Mucosa of rectum (tissue), 2 donors: ENCODE measurements at regions not wholly inside any gene's neighbourhood (a gene's known extent, or its start where the extent isn't known, plus 50 kb on each side); places are given as distances from the start of the nearest gene placed in this dataset.
A peak's percentile ranks its signal among the peaks of the same experiment; 100 is the strongest.

Experiments
- H3K27ac ChIP-seq, 2 donors: one replicate each; pipeline ENCODE4 v1.7.0; 2013; ENCODE audit warnings: inconsistent platforms in 2 of 2, low read depth in 2 of 2, low read length in 2 of 2
- H3K27me3 ChIP-seq, 2 donors: one replicate each; pipeline ENCODE4 v1.7.0; 2013; ENCODE audit warnings: low read length in 2 of 2; ENCODE audit not compliant: control insufficient read depth in 2 of 2, insufficient read depth in 2 of 2
- H3K36me3 ChIP-seq, 2 donors: one replicate each; pipeline ENCODE4 v1.7.0; 2013; ENCODE audit warnings: low read length in 2 of 2; ENCODE audit not compliant: control insufficient read depth in 2 of 2, insufficient read depth in 2 of 2
- H3K4me1 ChIP-seq, 2 donors: one replicate each; pipeline ENCODE4 v1.7.0; 2013; ENCODE audit warnings: low read length in 2 of 2, mild to moderate bottlenecking in 1 of 2; ENCODE audit not compliant: control insufficient read depth in 2 of 2, insufficient read depth in 2 of 2
- H3K4me3 ChIP-seq, 2 donors: one replicate each; pipeline ENCODE4 v1.7.0; 2013; ENCODE audit warnings: low read length in 2 of 2
- H3K9ac ChIP-seq, 2 donors: one replicate each; pipeline ENCODE4 v1.7.0; 2013; ENCODE audit warnings: low read length in 2 of 2, low read depth in 1 of 2, mild to moderate bottlenecking in 1 of 2
- H3K9me3 ChIP-seq, 2 donors: one replicate each; pipeline ENCODE4 v1.7.0; 2013; ENCODE audit warnings: low read length in 2 of 2; ENCODE audit not compliant: control insufficient read depth in 2 of 2
- donor health status: healthy.
- donor health status: Normal muscosa, but diverticular disease.

DNA sequence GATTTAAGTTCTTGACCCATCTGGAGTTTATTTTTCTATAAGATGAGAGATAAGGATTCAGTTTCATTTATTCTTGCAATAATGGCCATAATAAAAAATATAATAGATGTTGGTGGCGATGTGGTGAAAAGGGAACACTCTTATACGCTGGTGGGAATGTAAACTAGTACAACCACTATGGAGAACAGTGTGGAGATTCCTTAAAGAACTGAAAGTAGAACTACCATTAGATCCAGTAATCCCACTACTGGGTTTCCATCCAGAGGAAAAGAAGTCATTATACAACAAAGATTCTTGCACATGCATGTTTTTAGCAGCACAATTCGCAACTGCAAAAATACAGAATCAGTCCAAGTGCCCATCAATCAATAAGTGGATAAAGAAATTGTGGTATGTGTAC is 1040.5 kb upstream of the GYPC start:
- no peaks in the 10 kb centered on the region for H3K36me3 ChIP-seq
- H3K9ac ChIP-seq, result no peak overlapping the region
- H3K27me3 ChIP-seq, result no peaks in the 10 kb centered on the region
- no peak overlapping the region for H3K27ac ChIP-seq
- no peaks in the 10 kb centered on the region for H3K9me3 ChIP-seq
- no peak overlapping the region for H3K4me3 ChIP-seq
- H3K4me1 ChIP-seq, result no peaks in the 10 kb centered on the region

DNA sequence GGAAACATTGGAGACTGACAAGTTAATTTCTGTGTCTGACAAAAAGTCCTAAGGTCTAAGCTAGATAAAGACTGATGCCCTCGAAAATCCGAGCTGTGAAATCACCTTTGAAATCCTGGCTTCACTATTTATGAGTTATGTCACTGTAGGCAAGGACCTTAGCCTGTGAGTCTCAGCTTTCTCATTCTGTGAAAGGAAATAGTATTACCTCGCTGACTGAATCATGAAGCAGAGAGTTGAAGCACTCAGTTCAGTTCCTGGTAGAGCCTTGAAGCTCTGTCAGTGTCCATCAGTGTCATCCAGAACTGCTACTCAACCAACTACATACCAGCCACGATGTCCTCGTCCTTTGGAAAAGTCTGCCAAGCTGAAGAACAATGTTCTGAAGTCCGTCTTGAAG is 1025.6 kb upstream of the GYPC start:
- H3K36me3 ChIP-seq, result no peaks in the 10 kb centered on the region
- H3K27me3 ChIP-seq, result no peaks in the 10 kb centered on the region
- no peak overlapping the region for H3K4me3 ChIP-seq
- H3K9me3 ChIP-seq, result no peaks in the 10 kb centered on the region
- H3K9ac ChIP-seq, result no peak overlapping the region
- no peaks in the 10 kb centered on the region for H3K4me1 ChIP-seq
- H3K27ac ChIP-seq, result no peak overlapping the region

DNA sequence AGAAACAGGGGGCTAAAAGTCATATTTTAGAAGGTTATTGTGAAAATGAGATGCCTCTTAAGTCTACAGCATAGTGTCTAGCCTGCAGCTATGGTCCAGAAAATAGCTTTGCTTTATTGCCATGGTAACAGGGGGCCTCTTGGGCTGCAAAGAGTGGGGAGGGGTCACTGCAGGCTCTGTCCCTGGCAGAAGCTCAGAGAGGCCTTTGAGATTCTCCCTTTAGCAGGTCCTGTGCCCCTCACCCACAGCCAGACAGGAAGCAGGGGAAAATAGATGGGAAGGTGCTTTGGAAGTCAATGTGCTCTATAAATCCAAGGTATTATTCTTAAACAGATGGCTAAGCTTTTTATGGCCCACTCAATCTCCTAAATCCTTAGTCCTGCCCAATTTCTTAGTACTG is 1021.3 kb upstream of the GYPC start:
- H3K27me3 ChIP-seq, result no peaks in the 10 kb centered on the region
- no peak overlapping the region for H3K4me3 ChIP-seq
- no peak overlapping the region for H3K9ac ChIP-seq
- no peaks in the 10 kb centered on the region for H3K36me3 ChIP-seq
- H3K4me1 ChIP-seq, result no peaks in the 10 kb centered on the region
- H3K27ac ChIP-seq, result no peak overlapping the region
- H3K9me3 ChIP-seq, result no peaks in the 10 kb centered on the region

DNA sequence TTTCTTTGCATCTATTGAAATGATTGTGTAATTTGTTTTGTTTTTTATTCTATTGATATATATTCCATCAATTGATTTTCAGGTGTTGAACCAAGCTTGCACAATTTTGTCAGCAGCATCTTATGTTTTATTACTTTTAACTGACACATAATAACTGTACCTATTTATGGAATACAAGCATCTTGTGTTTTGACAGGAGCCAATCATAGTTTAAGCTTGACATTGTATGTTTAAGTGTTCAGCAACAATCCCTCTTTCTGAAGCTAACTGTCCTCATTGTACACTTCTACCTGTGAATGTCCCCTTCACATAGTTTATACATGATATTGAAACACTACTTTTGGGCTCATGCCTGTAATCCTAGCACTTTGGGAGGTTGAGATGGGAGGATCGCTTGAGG is 1017.6 kb upstream of the GYPC start:
- H3K9me3 ChIP-seq, result no peaks in the 10 kb centered on the region
- H3K27me3 ChIP-seq, result no peaks in the 10 kb centered on the region
- peaks cover 4 to 22% of the 10 kb centered on the region in 2 donors for H3K4me1 ChIP-seq
- no peak overlapping the region for H3K27ac ChIP-seq
- H3K9ac ChIP-seq, result no peak overlapping the region
- H3K4me3 ChIP-seq, result no peak overlapping the region
- H3K36me3 ChIP-seq, result no peaks in the 10 kb centered on the region

DNA sequence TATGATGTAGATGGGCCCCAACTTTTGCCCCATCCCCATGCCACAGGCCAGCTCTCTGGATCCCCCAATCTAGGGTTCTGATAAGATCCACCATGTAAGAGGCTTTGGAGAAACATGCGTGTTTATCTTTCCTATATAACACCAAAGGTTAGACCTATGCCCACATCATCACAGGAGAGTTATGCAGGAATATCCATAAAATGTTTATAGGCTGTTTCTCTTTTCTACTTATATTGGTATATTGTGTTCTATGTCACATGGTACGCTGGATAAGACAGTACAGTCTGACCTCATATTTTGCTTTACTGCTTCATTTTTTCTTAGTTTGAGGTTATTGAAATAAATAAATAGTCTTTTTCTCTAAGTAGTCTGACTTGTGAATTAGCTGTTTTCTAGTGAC is 1013.9 kb upstream of the GYPC start:
- peak overlapping the region in 1 of 2 donors; percentile 66 for H3K27ac ChIP-seq
- H3K9me3 ChIP-seq, result no peaks in the 10 kb centered on the region
- peaks cover 10 to 25% of the 10 kb centered on the region in 2 donors for H3K4me1 ChIP-seq
- H3K9ac ChIP-seq, result peak overlapping the region in 1 of 2 donors; percentile 27
- H3K36me3 ChIP-seq, result no peaks in the 10 kb centered on the region
- no peaks in the 10 kb centered on the region for H3K27me3 ChIP-seq
- peak overlapping the region in 1 of 2 donors; percentile 14 for H3K4me3 ChIP-seq

DNA sequence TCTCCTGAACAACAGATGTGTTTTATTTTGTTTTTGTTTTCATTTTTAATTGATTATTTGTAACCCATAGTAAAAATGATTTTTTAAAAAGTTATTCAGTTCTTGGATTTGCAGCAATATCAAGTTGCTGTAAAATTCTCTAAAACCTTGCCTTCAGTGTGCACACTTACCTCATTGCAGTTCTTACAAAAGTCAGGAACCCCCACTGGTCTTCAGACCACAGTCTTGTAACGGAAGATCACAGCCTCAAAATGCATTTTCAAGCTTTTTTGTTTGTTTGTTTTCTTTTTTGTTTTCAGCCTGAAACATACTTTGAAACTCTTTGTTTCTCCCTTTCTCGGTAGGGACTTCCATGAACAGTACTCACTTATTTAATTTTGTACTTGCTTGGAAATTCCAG is 1012.8 kb upstream of the GYPC start:
- Histone ChIP-seq H3K27me3 (no peaks in the 10 kb centered on the region), H3K9ac (peak overlapping the region; percentile 12 to 17), H3K27ac (peak overlapping the region; percentile 44 to 66), H3K4me1 (peaks cover 10 to 25% of the 10 kb centered on the region in 2 donors), H3K36me3 (no peaks in the 10 kb centered on the region), H3K4me3 (peak overlapping the region; percentile 34 to 58), H3K9me3 (no peaks in the 10 kb centered on the region)

DNA sequence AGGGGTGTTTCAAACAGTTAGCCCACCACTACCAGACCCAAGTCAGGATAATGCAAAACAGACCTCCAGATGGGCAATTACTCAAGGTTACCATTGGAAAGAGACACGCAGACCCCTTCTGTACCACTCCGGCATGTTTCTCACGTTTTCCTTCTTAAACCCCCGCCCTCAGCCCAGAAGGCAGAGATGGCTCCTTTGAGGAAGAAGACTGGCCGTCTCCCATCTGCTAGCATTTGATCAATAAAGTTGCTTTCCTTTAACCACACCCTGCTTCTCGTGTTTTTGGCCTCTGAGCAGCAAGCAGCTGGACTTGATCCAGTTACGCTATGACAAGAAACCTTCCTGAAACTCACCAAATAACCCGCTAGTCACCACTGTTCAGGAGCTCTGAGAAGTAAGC is 1012.4 kb upstream of the GYPC start:
- H3K4me1 ChIP-seq, result peaks cover 10 to 25% of the 10 kb centered on the region in 2 donors
- H3K27ac ChIP-seq, result peak overlapping the region; percentile 36 to 44
- no peaks in the 10 kb centered on the region for H3K27me3 ChIP-seq
- no peaks in the 10 kb centered on the region for H3K36me3 ChIP-seq
- H3K9me3 ChIP-seq, result no peaks in the 10 kb centered on the region
- H3K9ac ChIP-seq, result peak overlapping the region; percentile 1 to 17
- peak overlapping the region; percentile 34 to 58 for H3K4me3 ChIP-seq

DNA sequence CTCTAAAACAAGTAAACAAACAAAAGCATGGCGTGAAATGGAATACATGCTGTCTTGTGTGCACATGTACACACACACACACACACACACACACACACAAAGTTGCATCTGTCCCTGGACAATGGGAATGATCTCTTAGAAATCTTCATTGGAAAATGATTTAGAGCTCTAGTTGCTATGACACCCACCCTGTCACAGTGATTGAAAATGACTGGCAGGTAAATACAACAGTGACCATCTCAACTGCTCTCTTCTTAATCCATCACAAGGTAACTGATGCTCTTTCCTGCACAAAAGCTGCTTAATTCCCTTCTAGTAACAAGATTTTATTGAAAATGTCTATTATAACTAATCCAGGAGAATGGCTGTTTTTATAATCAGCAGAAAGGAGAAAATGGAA is 1011.7 kb upstream of the GYPC start:
- Histone ChIP-seq H3K27me3 (no peaks in the 10 kb centered on the region), H3K9ac (no peak overlapping the region), H3K36me3 (no peaks in the 10 kb centered on the region), H3K27ac (peak overlapping the region in 1 of 2 donors; percentile 6), H3K4me1 (peaks cover 10 to 25% of the 10 kb centered on the region in 2 donors), H3K9me3 (no peaks in the 10 kb centered on the region), H3K4me3 (no peak overlapping the region)

DNA sequence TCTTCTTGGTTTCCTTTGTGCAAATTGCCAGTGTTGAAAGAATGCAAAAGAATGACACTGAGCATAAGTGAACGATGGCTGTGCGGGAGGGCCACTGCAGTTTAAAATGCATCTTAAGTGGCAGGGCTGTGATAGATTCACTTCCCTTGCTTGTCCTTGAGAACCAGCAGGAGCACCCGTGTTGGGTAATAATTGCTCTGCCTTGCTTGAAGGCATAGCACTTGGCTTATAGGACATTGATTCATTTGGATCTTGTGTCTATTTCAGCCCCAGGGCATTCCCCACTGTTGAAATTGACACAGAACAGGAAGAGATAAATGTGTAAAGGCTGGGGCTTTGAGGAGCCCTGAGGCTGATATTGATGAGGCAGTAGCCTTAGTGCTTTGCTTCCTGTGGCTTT is 1003.7 kb upstream of the GYPC start:
- H3K27ac ChIP-seq, result no peak overlapping the region
- H3K9me3 ChIP-seq, result no peaks in the 10 kb centered on the region
- no peaks in the 10 kb centered on the region for H3K36me3 ChIP-seq
- no peak overlapping the region for H3K4me3 ChIP-seq
- peaks cover 0 to under 1% of the 10 kb centered on the region in 2 donors for H3K4me1 ChIP-seq
- H3K9ac ChIP-seq, result no peak overlapping the region
- no peaks in the 10 kb centered on the region for H3K27me3 ChIP-seq

DNA sequence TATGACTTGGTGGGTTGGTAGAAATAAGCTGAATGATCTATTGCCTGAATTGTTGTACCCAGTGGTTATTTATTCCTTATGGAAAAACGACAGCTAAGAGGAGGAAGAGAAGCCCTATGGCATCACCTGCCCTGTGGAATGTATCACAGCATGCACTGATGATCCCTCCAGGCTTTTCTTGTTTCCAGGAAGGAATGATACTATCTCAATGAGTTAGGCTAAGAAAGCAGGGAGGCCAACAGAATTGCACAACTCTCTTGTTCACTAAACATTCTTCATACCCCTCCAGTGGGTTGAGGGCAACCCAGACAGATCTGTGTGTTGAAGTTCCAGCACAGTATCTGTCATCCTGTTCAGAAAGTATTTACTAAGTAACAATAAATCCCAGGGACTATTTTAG is 1001.7 kb upstream of the GYPC start:
- H3K36me3 ChIP-seq, result no peaks in the 10 kb centered on the region
- H3K9me3 ChIP-seq, result no peaks in the 10 kb centered on the region
- no peaks in the 10 kb centered on the region for H3K27me3 ChIP-seq
- H3K27ac ChIP-seq, result no peak overlapping the region
- peaks cover 0 to 5% of the 10 kb centered on the region in 2 donors for H3K4me1 ChIP-seq
- no peak overlapping the region for H3K9ac ChIP-seq
- H3K4me3 ChIP-seq, result no peak overlapping the region

DNA sequence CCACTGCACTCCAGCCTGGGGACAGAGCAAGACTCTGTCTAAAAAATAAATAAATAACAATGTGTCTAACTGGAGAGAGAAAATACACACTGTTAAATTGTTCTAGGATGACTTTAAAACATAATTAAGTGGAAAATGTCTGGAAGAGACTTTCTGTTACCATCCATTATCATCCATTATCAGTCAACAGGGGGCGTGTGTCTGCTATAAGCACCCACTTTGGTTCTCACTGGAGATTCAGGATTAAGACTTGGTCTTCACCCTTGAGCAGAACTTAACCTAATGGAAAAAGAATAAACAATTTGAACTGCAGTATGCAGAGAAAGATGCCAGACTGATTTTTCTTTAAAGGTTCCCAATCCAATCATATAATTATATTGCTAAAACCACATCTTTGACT is 999.8 kb upstream of the GYPC start:
- no peaks in the 10 kb centered on the region for H3K9me3 ChIP-seq
- no peak overlapping the region for H3K4me3 ChIP-seq
- H3K9ac ChIP-seq, result no peak overlapping the region
- H3K27ac ChIP-seq, result no peak overlapping the region
- no peaks in the 10 kb centered on the region for H3K36me3 ChIP-seq
- H3K4me1 ChIP-seq, result peaks cover 0 to 8% of the 10 kb centered on the region in 2 donors
- H3K27me3 ChIP-seq, result no peaks in the 10 kb centered on the region
